Myocyte (in vitro differentiated cells): ENCODE measurements at regions not wholly inside any gene's neighbourhood (a gene's known extent, or its start where the extent isn't known, plus 50 kb on each side); places are given as distances from the start of the nearest gene placed in this dataset.

Experiments used
- DNase-seq: peaks from one replicate; pipeline ENCODE4 v3.0.0-alpha.2; 2012; ENCODE audit warnings: low read depth

GRCh38 chr10:111707076-111707475 is 476.5 kb downstream of the GPAM start:
- DNase-seq, result no peak

GRCh38 chr10:111709603-111710002 is 474.0 kb downstream of the GPAM start:
- DNase-seq, result no peak

DNA sequence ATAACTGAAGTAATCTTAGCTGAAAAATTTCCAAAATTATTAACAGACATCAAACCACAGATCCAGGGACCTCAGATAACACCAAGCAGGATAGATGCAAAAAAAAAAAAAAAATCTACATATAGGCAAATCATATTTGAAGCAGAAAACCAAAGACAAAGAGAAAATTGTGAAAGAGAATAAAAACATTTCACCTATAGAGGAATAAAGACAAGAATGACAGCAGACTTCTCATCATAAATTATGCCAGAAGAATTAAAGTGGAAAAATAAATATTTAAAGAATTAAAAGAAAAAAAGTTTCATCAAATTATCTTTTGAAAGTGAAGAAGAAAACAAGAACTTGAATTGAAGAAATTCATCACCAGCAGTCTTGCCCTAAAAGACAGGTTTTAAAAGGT is 467.5 kb downstream of the GPAM start:
- DNase-seq, result no peak

DNA sequence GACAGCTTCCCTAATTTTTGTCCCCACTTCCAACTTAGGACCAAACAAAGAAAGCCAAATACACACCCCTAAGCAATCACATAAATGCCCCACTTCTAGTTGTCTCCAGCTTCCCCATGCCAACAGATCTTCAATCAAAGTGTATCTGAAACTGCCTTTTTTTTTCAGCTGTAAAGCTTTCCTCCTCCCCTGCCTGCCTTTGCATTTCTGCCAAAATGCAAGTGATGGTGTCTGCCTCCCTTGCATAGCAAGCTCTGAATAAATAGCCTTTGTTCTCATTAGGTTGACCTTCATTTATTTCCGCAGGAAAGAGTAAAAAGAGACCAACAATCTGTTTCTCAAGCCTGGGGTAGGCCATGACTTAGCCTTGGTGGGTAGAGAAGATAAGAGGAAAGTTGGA is 459.4 kb downstream of the GPAM start:
- no peak for DNase-seq

DNA sequence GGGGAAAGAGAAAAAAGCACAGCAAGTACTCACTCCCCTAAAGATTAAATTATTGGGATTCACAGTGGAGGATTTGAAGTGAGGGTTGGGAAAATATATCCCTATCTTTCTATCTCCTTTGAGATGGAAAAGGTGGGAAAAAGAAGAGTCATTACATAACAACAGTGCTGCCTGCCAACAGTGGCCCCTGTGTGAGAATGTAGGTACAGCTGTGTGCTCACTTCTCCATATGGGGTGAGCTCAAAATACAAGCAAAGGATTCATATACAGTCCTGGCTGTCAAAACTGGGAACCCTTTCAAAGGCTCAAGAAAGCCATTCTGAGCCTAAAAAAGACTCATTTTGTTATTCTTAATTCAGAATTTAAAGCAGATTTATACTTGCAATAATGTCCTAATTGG is 458.5 kb downstream of the GPAM start:
- DNase-seq, result no peak

GRCh38 chr10:111732166-111732785 is 451.3 kb downstream of the GPAM start:
- DNase-seq, result no peak

GRCh38 chr10:111739125-111739873 is 444.3 kb downstream of the GPAM start:
- peak; percentile 21 for DNase-seq

- no peak for DNase-seq
Measured at GRCh38 chr10:111739874-111740139, 443.8 kb downstream of the GPAM start.

- no peak for DNase-seq
Measured at GRCh38 chr10:111745982-111746381, 437.6 kb downstream of the GPAM start.

DNA sequence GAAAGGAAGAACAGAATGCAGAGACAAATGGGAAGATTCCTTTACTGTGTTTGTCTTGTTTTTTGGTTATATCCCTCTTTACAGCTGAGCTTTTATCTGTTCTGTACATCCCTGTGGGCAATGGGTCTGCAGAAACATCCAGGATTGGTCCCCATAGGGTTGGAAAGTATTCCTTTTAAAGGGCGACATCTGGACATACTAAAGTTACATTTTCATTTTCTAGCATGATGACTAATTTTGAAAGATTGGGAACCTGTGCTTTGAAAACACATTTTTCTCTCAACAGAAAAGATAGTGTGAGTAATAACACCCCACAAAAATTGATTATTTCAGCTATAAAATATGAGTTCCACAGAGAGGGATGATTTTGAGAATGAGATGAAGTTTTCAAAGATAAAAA is 435.8 kb downstream of the GPAM start:
- DNase-seq, result no peak

GRCh38 chr10:111748184-111748583 is 435.4 kb downstream of the GPAM start:
- no peak for DNase-seq

DNA sequence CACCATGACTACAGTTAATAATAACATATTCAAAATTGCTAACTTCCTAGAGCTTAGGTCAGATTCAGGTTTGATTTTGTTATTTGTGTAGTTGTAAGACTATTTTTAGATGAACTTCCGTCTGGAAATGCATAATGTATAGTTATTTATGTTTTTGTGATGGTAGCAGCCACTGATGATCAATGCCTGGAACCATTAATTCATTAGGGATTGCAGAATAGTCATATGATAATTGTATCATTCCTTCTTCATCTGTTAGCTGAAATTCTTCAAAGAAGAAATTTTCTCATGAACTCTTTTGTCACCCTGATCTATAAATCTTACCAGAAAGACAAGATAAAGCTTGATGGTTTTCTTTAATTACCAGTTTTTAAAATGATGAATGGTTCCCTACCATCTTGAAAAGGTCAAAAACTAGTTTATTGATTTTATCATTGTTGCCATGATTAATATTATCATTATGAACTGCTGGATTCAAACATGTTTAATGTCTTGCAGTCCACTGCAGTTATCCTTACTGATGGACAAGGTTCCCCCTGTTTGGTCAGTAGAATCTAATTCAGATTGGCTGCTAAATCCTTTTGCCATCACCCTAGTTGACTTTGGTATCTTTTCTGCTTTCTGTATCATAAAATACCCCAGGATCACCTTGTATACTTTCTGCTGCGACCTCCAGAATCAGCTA is 433.3 kb downstream of the GPAM start:
- no peak for DNase-seq

GRCh38 chr10:111756217-111757061 is 427.1 kb downstream of the GPAM start:
- peak; percentile 78 for DNase-seq

DNA sequence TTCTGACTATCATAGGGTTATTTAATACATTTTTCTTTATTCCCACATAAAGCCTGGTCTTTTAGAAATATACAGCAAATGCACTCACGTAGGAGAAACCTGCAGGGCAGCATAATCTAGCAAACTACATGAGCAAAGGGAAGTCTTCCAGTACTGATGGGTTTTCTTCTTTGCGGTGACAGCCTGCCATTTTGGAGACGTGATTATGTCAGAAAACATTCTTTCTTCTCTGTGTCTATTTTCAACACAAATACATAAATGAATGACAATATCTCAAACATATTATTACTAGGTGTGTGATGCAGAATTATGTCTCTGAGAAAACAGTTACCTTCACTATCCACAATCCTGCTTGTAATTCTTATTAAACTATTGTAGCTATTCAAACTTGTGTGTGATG is 425.0 kb downstream of the GPAM start:
- no peak for DNase-seq

- DNase-seq, result no peak
Measured at GRCh38 chr10:111762114-111762513, 421.5 kb downstream of the GPAM start.

DNA sequence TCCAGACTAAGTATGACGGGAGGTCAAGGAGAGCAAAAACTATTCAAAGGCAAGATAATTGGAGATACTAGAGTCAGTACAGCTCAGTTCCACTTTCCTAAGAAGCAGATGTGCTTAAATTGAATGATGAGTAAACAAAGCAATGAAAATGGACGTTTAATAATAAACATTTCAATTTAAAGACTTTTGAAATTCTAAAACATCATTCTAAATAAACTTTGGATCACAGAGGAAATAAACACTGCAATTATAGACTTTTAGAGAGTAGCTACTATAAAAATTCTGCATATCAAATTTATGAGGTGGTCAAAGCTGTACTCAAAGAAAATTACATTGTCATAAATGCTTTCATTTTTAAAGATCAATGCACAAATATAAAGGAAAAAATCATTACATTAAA is 418.3 kb downstream of the GPAM start:
- DNase-seq, result no peak

GRCh38 chr10:111766464-111766863 is 417.1 kb downstream of the GPAM start:
- DNase-seq, result no peak

- DNase-seq, result no peak
Measured at GRCh38 chr10:111767661-111768060, 415.9 kb downstream of the GPAM start.

GRCh38 chr10:111773950-111774349 is 409.6 kb downstream of the GPAM start:
- DNase-seq, result no peak

DNA sequence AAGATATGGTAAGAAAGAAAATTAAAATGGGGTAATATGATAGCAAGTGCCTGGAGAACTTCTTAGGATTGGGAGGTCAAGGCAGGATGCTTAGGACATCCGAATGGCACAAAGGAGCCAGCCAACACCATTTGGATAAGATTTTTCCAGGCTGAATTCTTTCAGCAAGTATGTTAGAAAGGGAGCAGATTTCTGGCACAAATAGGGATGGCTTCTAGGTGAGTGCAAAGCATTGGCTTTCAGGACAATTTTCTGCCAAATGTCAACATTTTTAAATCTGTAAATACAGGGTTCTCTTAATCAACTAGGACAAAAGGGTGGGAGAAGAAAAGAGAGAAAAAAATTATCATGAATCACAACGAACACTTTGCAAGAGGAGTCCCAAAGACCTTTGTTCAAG is 409.1 kb downstream of the GPAM start:
- DNase-seq, result no peak

GRCh38 chr10:111784436-111784835 is 399.1 kb downstream of the GPAM start:
- peak; percentile 5 for DNase-seq

GRCh38 chr10:111784946-111785465 is 398.6 kb downstream of the GPAM start:
- DNase-seq, result no peak
